GM23338 (cell line): ENCODE measurements at regions not wholly inside any gene's neighbourhood (a gene's known extent, or its start where the extent isn't known, plus 50 kb on each side); places are given as distances from the start of the nearest gene placed in this dataset.

Experiments used
- CREB1 ChIP-seq: fragments of 250-450 bp; sonication (Bioruptor Pico); IDR thresholded peaks from 2 replicates; pipeline ENCODE4 v1.5.0; 2020; ENCODE audit warnings: low read depth, mild to moderate bottlenecking, moderate library complexity
- CTCF ChIP-seq, 2 experiments: fragments of 200-600 bp in 1 of 2; sonication (generic) in 1 of 2; conservative IDR thresholded peaks; 2 replicates each; pipeline versions ENCODE4 v1.5.1 to v1.6.1; 2016 to 2017; ENCODE audit warnings: antibody characterized with exemption in 2 of 2, low read depth in 2 of 2, mild to moderate bottlenecking in 2 of 2, moderate library complexity in 1 of 2
- ETS1 ChIP-seq: IDR thresholded peaks from 2 replicates; pipeline ENCODE4 v1.6.1; 2016; ENCODE audit warnings: antibody characterized with exemption
- EZH2 ChIP-seq: fragments of 200-600 bp; sonication (generic); IDR thresholded peaks from one replicate; pipeline ENCODE4 v1.8.0; 2017; ENCODE audit warnings: antibody characterized with exemption, mild to moderate bottlenecking, low read depth; ENCODE audit not compliant: unreplicated experiment
- EZH2phosphoT487 ChIP-seq: fragments of 200-600 bp; sonication (generic); IDR thresholded peaks from one replicate; pipeline ENCODE4 v1.8.1; 2018; ENCODE audit warnings: antibody characterized with exemption; ENCODE audit not compliant: unreplicated experiment
- JUNB ChIP-seq: IDR thresholded peaks from one replicate; pipeline ENCODE4 v1.6.1; 2016; ENCODE audit warnings: antibody characterized with exemption; ENCODE audit not compliant: unreplicated experiment
- POLR2AphosphoS5 ChIP-seq: IDR thresholded peaks from 2 replicates; pipeline ENCODE4 v1.6.1; 2016; ENCODE audit warnings: antibody characterized with exemption, low read depth
- REST ChIP-seq: IDR thresholded peaks from one replicate; pipeline ENCODE4 v1.6.1; 2018; ENCODE audit warnings: antibody characterized with exemption; ENCODE audit not compliant: unreplicated experiment
- STAT1 ChIP-seq: IDR thresholded peaks from one replicate; pipeline ENCODE4 v1.6.1; 2016; ENCODE audit warnings: antibody characterized with exemption; ENCODE audit not compliant: unreplicated experiment
- ZNF114 ChIP-seq: fragments of 250-450 bp; sonication (Bioruptor Pico); IDR thresholded peaks from 2 replicates; pipeline ENCODE4 v1.5.0; 2020; ENCODE audit warnings: mild to moderate bottlenecking, moderate library complexity
- ZNF331 ChIP-seq: fragments of 250-450 bp; sonication (Bioruptor Pico); IDR thresholded peaks from 2 replicates; pipeline ENCODE4 v1.5.0; 2020; ENCODE audit warnings: low read depth, mild to moderate bottlenecking, moderate library complexity
- ZNF462 ChIP-seq: fragments of 250-450 bp; sonication (Bioruptor Pico); IDR thresholded peaks from 2 replicates; pipeline ENCODE4 v1.5.0; 2020; ENCODE audit warnings: mild to moderate bottlenecking, moderate library complexity

- TF ChIP-seq CTCF (conservative IDR thresholded peaks at IDR 0.05; ENCODE audit: low read depth in 2 of 2) (no peak), REST (no peak), ZNF114 (no peak), EZH2 (no peak), POLR2AphosphoS5 (no peak), EZH2phosphoT487 (no peak), CREB1 (CRISPR knock-in tag) (no peak), ZNF331 (CRISPR knock-in tag) (no peak), JUNB (no peak), STAT1 (no peak), ZNF462 (CRISPR knock-in tag) (no peak), ETS1 (no peak)
These were observed 148.1 kb upstream of the GDF10 start for GRCh38 chr10:47151920-47152319.
